ENCODE measurements at regions not wholly inside any gene's neighbourhood (a gene's known extent, or its start where the extent isn't known, plus 50 kb on each side); places are given as distances from the start of the nearest gene placed in this dataset.

DNA sequence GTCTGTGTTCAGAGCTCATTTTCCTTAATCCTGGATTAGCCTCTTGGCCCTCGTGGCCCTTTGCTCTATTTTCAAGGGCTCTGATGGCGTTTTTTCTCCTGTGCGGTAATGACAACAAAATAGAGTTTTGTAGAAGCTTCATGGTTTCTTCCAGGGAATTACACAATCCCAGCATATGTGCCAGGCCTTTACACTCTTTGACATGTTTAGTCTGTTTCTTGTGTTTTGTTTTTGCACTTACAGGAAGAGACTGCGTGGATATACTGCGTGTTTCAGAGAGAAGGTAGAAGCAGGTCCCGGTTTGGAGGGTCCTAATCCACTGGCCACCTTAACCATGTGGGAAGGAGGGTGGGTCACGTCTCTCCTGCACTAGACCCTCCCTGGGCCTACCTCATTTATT, 400.2 kb upstream of the IRX4 start:
- 5 to 97% (median 38%) methylated on average over 1 to 6 of the region's 7 CpGs; no CpG with 5 or more reads in 3 of the 10 experiments for WGBS, 10 experiments
- no peak for ATAC-seq (replicated peaks in 6 of 8)
- in situ Hi-C loops (cut with MboI; ENCODE audit: low pct_unique_long_range_greater_than_20kb in 2 of 9, low sequenced_read_pairs in 9 of 9, unreplicated experiment in 9 of 9): no loop called here
- no peak overlapping the region for H3K27ac ChIP-seq
- H3K4me3 ChIP-seq: no peak overlapping the region
- peaks cover 0 to 16% of the 10 kb centered on the region in 2 donors for H3K4me1 ChIP-seq (replicated peaks in 1 of 2)

DNA sequence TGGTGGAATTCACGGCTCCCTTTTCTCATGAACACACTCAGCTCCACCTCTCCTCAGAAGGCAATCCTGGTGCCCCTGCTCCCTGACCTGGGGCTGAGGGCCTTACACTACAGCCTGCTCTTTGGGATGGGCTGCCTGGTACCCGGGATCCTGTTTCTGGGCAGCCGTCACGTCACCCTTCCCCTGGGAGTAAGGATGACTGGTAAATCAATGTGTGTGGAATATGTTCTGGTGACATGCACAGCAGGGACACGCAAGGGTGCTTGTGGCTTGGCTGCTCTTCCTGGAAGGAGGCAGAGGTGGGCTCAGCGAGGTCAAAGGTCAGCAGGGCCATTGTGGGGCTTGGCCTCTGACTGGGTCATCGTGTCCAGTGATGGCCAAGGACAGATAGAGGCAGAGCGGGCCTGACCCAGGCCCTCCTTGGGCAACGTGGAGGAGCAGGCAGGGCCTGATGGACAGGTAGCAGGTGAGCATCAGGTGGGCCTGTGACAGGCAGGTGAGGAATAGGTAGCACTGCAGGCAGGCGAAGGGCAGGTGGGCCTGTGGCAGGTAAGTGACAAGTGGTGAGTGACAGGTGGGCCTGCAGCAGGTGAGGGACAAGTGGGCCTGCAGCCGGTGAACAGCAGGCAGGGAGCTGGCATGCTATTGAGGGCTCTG, 399.4 kb upstream of the IRX4 start:
- in situ Hi-C loops (cut with MboI; ENCODE audit: low pct_unique_long_range_greater_than_20kb in 2 of 9, low sequenced_read_pairs in 9 of 9, unreplicated experiment in 9 of 9): no loop called here
- Histone ChIP-seq H3K4me3 (no peak overlapping the region), H3K4me1 (replicated peaks in 1 of 2) (peaks cover 0 to 16% of the 10 kb centered on the region in 2 donors), H3K27ac (no peak overlapping the region)
- ATAC-seq (replicated peaks in 6 of 8): no peak
- WGBS, 10 experiments: 0 to 66% (median 49%) methylated on average over 1 to 7 of the region's 11 CpGs; no CpG with 5 or more reads in 4 of the 10 experiments

DNA sequence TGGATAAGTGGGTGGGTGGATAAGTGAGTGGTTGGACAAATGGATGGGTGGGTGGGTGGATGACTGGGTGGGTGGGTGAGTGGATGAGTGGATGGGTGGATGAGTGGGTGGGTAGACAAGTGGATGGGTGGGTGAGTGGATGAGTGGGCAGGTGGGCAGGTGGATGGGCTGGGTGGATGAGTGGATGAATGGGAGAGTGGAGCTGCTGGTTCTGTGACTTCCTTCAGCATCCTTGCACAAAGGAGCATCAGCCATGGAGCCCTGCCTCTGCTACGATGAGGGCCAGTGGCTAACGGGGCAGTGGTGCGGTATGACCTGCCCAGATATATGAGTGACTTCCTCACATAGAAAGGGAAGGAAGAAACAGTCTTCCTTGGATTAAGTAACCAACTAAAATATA, 398.7 kb upstream of the IRX4 start:
- peaks cover 0 to 16% of the 10 kb centered on the region in 2 donors for H3K4me1 ChIP-seq (replicated peaks in 1 of 2)
- no peak overlapping the region for H3K4me3 ChIP-seq
- in situ Hi-C loops (cut with MboI; ENCODE audit: low pct_unique_long_range_greater_than_20kb in 2 of 9, low sequenced_read_pairs in 9 of 9, unreplicated experiment in 9 of 9): no loop called here
- H3K27ac ChIP-seq: no peak overlapping the region
- 40 to 90% (median 80%) methylated on average over 1 to 2 of the region's 3 CpGs; no CpG with 5 or more reads in 7 of the 10 experiments for WGBS, 10 experiments
- ATAC-seq (replicated peaks in 6 of 8): no peak

DNA sequence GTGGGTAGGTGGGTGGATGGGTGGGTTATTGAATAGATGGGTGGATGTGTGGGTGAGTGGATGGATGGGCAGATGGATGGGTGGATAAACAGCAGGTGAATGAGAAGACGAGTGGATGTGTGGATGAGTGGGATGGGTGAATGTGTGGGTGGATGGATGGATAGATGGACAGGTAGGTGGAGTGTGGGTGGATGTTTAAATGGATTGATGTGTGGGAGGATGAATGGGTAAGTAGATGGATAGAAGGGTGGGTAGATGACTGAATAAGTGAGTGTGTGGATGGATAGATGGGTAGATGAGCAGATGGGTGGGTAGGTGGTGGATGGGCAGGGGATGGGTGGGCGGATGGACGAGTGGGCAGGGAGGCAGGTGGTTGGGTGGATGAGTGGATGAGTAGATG, 397.6 kb upstream of the IRX4 start:
- Histone ChIP-seq H3K27ac (no peak overlapping the region), H3K4me1 (replicated peaks in 1 of 2) (peaks cover 0 to 16% of the 10 kb centered on the region in 2 donors), H3K4me3 (no peak overlapping the region)
- no peak for ATAC-seq (replicated peaks in 6 of 8)
- 80 to 100% methylated on average over 1 of the region's 3 CpGs; no CpG with 5 or more reads in 8 of the 10 experiments for WGBS, 10 experiments
- in situ Hi-C loops (cut with MboI; ENCODE audit: low pct_unique_long_range_greater_than_20kb in 2 of 9, low sequenced_read_pairs in 9 of 9, unreplicated experiment in 9 of 9): no loop called here

DNA sequence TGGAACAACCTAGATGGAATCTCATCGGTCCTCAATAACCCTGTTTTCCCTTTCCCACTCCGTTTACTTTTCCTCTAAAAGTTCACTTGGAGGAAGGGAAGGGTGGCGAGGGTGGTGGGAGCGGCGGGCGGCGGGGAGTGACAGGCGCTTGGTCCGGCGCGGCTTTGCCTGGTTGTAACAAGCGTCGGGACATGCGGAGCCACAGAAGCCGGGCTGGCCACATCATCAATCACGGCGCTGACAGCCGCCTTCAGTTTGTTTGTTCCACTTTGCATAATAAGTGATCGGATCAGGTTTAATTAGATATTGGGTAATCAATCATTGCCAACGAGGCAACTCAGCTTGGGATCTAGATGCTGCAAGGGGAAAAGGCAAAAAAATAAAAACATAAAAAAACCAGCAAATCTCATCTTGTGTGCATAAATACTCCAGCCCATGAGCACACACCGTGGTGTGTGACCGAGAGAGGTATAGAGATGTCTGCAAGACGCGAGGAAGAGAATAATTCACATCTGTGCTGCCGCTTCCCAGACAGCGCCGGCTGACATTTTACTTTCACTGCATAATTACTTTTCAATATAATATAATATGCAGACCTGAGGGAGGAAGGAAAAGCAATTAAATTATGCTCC, 396.2 kb upstream of the IRX4 start:
- peaks cover 0 to 16% of the 10 kb centered on the region in 2 donors for H3K4me1 ChIP-seq (replicated peaks in 1 of 2)
- WGBS, 10 experiments: 26 to 74% (median 46%) methylated on average over 6 to 12 of the region's 27 CpGs; no CpG with 5 or more reads in 4 of the 10 experiments
- H3K27ac ChIP-seq: no peak overlapping the region
- in situ Hi-C loops (cut with MboI; ENCODE audit: low pct_unique_long_range_greater_than_20kb in 2 of 9, low sequenced_read_pairs in 9 of 9, unreplicated experiment in 9 of 9): no loop called here
- ATAC-seq (replicated peaks in 6 of 8): peak in 4 of 8 experiments; percentile 73 to 89 (median 86)
- H3K4me3 ChIP-seq: no peak overlapping the region

DNA sequence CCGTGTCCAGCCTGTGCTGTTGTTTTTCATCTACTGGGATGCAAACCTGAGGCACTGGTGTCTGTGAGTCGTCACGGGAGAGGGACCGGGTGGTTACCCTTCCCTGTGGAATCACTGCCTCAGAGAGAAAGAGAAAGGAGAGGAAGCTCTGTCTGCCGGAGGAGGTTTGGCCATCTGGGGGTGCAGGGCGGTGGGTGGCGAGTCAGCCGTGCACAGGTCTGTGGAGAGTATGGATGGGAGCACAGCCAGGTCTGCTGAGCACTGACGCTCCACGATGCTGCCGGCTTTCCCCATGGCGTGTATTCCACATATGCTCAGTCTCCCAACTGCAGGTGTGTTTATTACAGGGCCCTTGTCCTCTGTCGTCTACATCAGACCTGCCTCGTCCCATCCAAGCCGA, 395.2 kb upstream of the IRX4 start:
- WGBS, 10 experiments: 0 to 86% (median 50%) methylated on average over 1 to 6 of the region's 15 CpGs; no CpG with 5 or more reads in 4 of the 10 experiments
- no peak overlapping the region for H3K4me3 ChIP-seq
- peaks cover 0 to 16% of the 10 kb centered on the region in 2 donors for H3K4me1 ChIP-seq (replicated peaks in 1 of 2)
- no peak overlapping the region for H3K27ac ChIP-seq
- in situ Hi-C loops (cut with MboI; ENCODE audit: low pct_unique_long_range_greater_than_20kb in 2 of 9, low sequenced_read_pairs in 9 of 9, unreplicated experiment in 9 of 9): no loop called here
- ATAC-seq (replicated peaks in 6 of 8): no peak

DNA sequence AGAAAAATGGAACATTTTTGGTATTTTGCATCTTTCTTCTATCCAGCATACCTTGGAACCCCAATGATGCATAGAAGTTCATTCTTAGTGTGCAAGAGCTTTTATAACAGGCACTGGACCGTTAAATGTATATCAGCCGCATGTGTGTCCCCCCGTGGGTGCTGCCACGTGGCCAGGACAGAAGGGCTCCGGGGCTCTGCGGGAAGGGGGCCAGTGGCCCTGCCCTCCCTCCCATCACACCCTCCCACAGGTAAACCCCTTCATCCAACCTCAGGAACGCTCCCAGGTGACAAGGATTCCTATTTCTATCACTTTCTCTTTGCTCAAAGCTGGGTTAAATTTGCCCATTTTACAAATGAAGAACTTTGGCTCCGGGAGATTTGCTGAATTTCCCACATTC, 393.4 kb upstream of the IRX4 start:
- ATAC-seq (replicated peaks in 6 of 8): no peak
- 13 to 93% (median 37%) methylated on average over 1 to 7 of the region's 8 CpGs; no CpG with 5 or more reads in 4 of the 10 experiments for WGBS, 10 experiments
- Histone ChIP-seq H3K4me1 (replicated peaks in 1 of 2) (peaks cover 0 to 16% of the 10 kb centered on the region in 2 donors), H3K4me3 (no peak overlapping the region), H3K27ac (no peak overlapping the region)
- in situ Hi-C loops (cut with MboI; ENCODE audit: low pct_unique_long_range_greater_than_20kb in 2 of 9, low sequenced_read_pairs in 9 of 9, unreplicated experiment in 9 of 9): no loop called here

DNA sequence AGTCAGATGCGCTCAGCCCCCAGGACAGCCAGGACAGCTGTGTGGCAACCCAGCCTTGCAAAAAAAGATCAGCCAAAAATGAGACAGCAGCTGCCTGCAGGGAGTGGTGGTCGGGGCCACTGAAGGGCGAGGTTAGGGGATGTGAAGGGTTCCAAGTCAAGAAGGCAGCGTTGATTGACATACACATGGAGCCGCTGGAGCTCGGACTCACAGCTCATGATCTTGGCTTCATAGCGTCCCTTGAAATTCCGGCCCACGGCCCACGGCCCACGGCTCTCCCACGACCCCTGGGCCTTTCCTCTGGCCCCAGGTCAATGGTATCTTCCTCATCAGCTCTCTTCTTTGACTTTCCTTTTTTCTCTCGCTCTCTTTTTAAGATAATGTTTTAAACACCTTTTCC, 390.0 kb upstream of the IRX4 start:
- WGBS, 10 experiments: 0 to 97% (median 71%) methylated on average over 1 to 13 of the region's 13 CpGs; no CpG with 5 or more reads in 1 of the 10 experiments
- H3K4me3 ChIP-seq: no peak overlapping the region
- no peak for ATAC-seq (replicated peaks in 6 of 8)
- no peaks in the 10 kb centered on the region for H3K4me1 ChIP-seq (replicated peaks in 1 of 2)
- in situ Hi-C loops (cut with MboI; ENCODE audit: low pct_unique_long_range_greater_than_20kb in 2 of 9, low sequenced_read_pairs in 9 of 9, unreplicated experiment in 9 of 9): no loop called here
- no peak overlapping the region for H3K27ac ChIP-seq

DNA sequence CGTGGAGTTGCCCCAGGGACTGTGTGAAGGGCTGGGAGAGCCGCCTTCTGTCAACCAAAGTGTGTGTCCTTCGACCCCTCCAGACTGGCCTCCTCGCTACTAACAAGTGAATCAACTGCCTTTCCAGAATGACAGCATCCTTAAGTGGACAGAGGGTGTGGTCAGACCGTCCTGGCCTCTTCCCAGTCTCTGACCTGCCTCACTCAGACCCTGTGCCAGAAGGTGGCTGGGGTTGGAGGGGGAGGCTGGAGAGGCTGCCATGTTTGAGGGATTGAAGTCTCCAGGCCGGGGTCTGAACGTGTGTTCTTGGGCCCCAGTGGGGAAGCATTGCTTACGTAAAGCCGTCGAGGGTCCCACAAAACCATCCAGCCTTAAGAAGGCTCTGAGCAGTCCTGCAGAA, 389.3 kb upstream of the IRX4 start:
- no peak for ATAC-seq (replicated peaks in 6 of 8)
- WGBS, 10 experiments: 10 to 84% (median 49%) methylated on average over 2 to 8 of the region's 10 CpGs; no CpG with 5 or more reads in 3 of the 10 experiments
- in situ Hi-C loops (cut with MboI; ENCODE audit: low pct_unique_long_range_greater_than_20kb in 2 of 9, low sequenced_read_pairs in 9 of 9, unreplicated experiment in 9 of 9): no loop called here

DNA sequence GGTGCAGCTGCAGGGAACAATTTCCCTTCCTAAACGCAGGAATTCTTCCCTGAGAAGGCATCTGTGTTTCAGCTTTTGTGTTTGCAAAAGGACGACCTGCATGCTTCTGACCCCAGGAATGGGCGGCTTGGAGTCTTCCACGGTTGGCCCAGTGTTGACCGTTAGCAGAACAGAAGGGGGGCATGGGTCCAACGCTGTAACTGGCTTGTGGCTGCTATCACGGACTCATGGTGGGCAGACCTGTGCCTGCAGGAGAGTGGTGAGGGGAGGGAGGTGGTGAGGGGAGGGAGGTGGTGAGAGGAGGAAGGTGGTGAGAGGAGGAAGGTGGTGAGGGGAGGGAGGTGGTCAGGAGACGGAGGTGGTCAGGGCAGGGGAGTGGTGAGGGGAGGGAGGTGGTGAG, 388.6 kb upstream of the IRX4 start:
- H3K27ac ChIP-seq: no peak overlapping the region
- in situ Hi-C loops (cut with MboI; ENCODE audit: low pct_unique_long_range_greater_than_20kb in 2 of 9, low sequenced_read_pairs in 9 of 9, unreplicated experiment in 9 of 9): no loop called here
- H3K4me3 ChIP-seq: no peak overlapping the region
- peaks cover 0 to 5% of the 10 kb centered on the region in 2 donors for H3K4me1 ChIP-seq (replicated peaks in 1 of 2)
- no peak for ATAC-seq (replicated peaks in 6 of 8)
- WGBS, 10 experiments: 0 to 80% (median 35%) methylated on average over 1 to 4 of the region's 8 CpGs; no CpG with 5 or more reads in 3 of the 10 experiments

More for the DNA sequence above, 389.3 kb upstream of the IRX4 start:
- H3K27ac ChIP-seq: no peak overlapping the region
- H3K4me1 ChIP-seq (replicated peaks in 1 of 2): no peaks in the 10 kb centered on the region
- no peak overlapping the region for H3K4me3 ChIP-seq

DNA sequence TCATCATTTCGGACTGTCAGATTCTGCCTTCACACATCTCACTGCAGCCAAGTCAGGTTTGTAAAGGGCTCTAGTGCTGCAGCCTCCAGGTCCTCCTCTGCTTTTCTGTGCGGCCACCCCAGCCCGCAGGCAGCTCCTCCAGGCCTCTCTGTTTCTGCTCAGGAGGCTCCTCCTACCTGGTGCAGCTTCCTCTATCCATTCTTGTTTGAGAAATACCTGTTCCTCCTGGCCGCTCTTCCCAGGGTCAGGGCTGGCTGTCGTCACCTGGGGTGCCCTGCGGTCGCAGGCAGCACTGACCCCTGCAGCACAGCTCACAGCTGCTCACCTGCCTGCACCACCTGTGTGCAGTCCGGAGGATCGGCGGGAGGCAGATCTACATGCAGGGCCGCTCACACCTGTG, 387.7 kb upstream of the IRX4 start:
- peaks cover 0 to 7% of the 10 kb centered on the region in 2 donors for H3K4me1 ChIP-seq (replicated peaks in 1 of 2)
- 13 to 98% (median 38%) methylated on average over 2 to 7 of the region's 11 CpGs; no CpG with 5 or more reads in 6 of the 10 experiments for WGBS, 10 experiments
- no peak overlapping the region for H3K27ac ChIP-seq
- no peak overlapping the region for H3K4me3 ChIP-seq
- in situ Hi-C loops (cut with MboI; ENCODE audit: low pct_unique_long_range_greater_than_20kb in 2 of 9, low sequenced_read_pairs in 9 of 9, unreplicated experiment in 9 of 9): no loop called here
- ATAC-seq (replicated peaks in 6 of 8): no peak

DNA sequence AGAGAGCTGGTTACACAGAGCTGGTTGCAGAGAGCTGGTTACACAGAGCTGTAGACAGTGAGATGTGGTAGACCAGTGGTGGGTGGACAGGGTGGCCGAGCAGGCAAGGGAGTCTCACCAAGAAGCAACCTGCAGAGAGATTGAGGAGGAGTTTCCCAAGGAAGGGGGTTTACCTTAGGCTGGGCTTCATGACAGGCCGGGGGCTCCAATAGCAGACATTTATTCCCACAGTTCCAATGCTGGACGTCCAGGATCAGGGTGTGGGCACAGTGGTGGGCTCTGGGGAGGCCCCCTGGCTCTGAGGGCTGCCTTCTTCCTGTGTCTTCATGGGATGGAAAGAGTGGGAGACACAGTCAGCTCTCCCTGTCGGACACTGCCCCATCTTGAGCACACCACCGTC, 386.9 kb upstream of the IRX4 start:
- Histone ChIP-seq H3K4me1 (replicated peaks in 1 of 2) (peaks cover 0 to 7% of the 10 kb centered on the region in 2 donors), H3K4me3 (no peak overlapping the region), H3K27ac (no peak overlapping the region)
- no peak for ATAC-seq (replicated peaks in 6 of 8)
- WGBS, 10 experiments: 17 to 100% (median 96%) methylated on average over 1 to 4 of the region's 5 CpGs; no CpG with 5 or more reads in 6 of the 10 experiments
- in situ Hi-C loops (cut with MboI; ENCODE audit: low pct_unique_long_range_greater_than_20kb in 2 of 9, low sequenced_read_pairs in 9 of 9, unreplicated experiment in 9 of 9): no loop called here

DNA sequence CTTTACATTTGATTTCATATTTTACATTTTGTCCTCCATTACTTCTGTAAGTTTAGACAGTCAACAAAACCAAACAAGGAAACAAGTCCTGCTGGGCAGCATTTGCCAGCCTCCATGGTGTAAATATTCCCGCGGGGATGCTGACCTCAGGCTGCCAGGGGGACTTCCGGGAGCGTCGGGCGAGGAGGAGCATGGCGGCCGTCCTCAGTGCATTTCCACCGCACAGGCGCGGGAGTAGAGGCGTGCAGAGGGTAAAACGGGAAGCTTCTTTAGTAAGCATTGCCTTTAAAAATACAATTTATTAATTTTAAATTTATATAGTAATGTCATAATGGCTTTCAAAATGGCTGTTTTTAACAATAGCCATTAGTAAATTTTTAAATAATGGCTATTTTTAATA, 385.3 kb upstream of the IRX4 start:
- H3K27ac ChIP-seq: no peak overlapping the region
- ATAC-seq (replicated peaks in 6 of 8): no peak
- peaks cover 0 to 7% of the 10 kb centered on the region in 2 donors for H3K4me1 ChIP-seq (replicated peaks in 1 of 2)
- no peak overlapping the region for H3K4me3 ChIP-seq
- in situ Hi-C loops (cut with MboI; ENCODE audit: low pct_unique_long_range_greater_than_20kb in 2 of 9, low sequenced_read_pairs in 9 of 9, unreplicated experiment in 9 of 9): no loop called here
- WGBS, 10 experiments: 17 to 100% (median 95%) methylated on average over 2 to 13 of the region's 13 CpGs

Data from motor neuron (in vitro differentiated cells).